A549 (cell line): ENCODE measurements at regions not wholly inside any gene's neighbourhood (a gene's known extent, or its start where the extent isn't known, plus 50 kb on each side); places are given as distances from the start of the nearest gene placed in this dataset.

Source experiments
- ATAC-seq, 2 experiments: fragments of 200-7000 bp in 1 of 2; fragments of >200 bp in 1 of 2; cut with Nextera tagmentation in 1 of 2; cut with Tn5 transposase in 1 of 2; 3 replicates each; pipeline versions ENCODE4 v1.8.0 to v1.9.1; 2018 to 2020; ENCODE audit warnings: mild to moderate bottlenecking in 1 of 2, moderate library complexity in 1 of 2
- CTCF ChIA-PET: fragments of 300-600 bp; sonication (Branson Sonifier 250); formaldehyde crosslinking; extraction: SDS; loops from one replicate; lab custom pipeline; 2021; ENCODE audit warnings: antibody characterized with exemption, inconsistent platforms; lab: Yijun Ruan, JAX
- POLR2A ChIA-PET: fragments of 350-600 bp; formaldehyde crosslinking; extraction: SDS; loops from one replicate; lab custom pipeline; 2021; ENCODE audit warnings: antibody characterized with exemption, inconsistent platforms; lab: Yijun Ruan, JAX
- DNase-seq, 2 experiments: peaks; one replicate each; pipeline versions ENCODE4 v3.0.0 to v3.0.0-alpha.2; 2011 to 2016; ENCODE audit warnings: low read depth in 1 of 2, low spot score in 1 of 2
- FAIRE-seq: peaks from 2 replicates; lab custom pipeline; 2011; peaks lifted over from hg19 to GRCh38; lab: Jason Lieb, UNC
- H3K27ac ChIP-seq, 2 experiments: fragments of >200 bp; sonication (Bioruptor Twin); formaldehyde crosslinking; 3 replicates each; pipeline ENCODE4 v1.5.1; 2016 to 2017
- H3K4me1 ChIP-seq: fragments of >200 bp; sonication (Bioruptor Twin); formaldehyde crosslinking; 3 replicates; pipeline ENCODE4 v1.6.1; 2016
- H3K4me2 ChIP-seq: fragments of >200 bp; sonication (Bioruptor Twin); formaldehyde crosslinking; 3 replicates; pipeline ENCODE4 v1.6.1; 2016
- H3K4me3 ChIP-seq: fragments of >200 bp; sonication (Bioruptor Twin); formaldehyde crosslinking; 3 replicates; pipeline ENCODE4 v1.5.1; 2016
- H3K9me3 ChIP-seq: fragments of >200 bp; sonication (Bioruptor Twin); formaldehyde crosslinking; 3 replicates; pipeline ENCODE4 v1.6.1; 2016
- ATOH8 ChIP-seq: fragments of 250-450 bp; sonication (Bioruptor Pico); IDR thresholded peaks from 2 replicates; pipeline ENCODE4 v1.5.0; 2020; ENCODE audit warnings: low read depth, mild to moderate bottlenecking, moderate library complexity
- BCL3 ChIP-seq: fragments of >200 bp; sonication (Bioruptor Twin); formaldehyde crosslinking; IDR thresholded peaks from 3 replicates; pipeline ENCODE4 v1.6.1; 2016
- CBX2 ChIP-seq: fragments of 200-600 bp; sonication (generic); IDR thresholded peaks from 2 replicates; pipeline ENCODE4 v1.6.1; 2016; ENCODE audit warnings: low read depth, mild to moderate bottlenecking, borderline replicate concordance
- CBX8 ChIP-seq: fragments of 200-600 bp; sonication (generic); IDR thresholded peaks from 2 replicates; pipeline ENCODE4 v1.6.1; 2016
- CHD2 ChIP-seq: fragments of 150-350 bp; IDR thresholded peaks from 2 replicates; pipeline ENCODE4 v1.6.1; 2014; ENCODE audit warnings: low read length; ENCODE audit not compliant: partially characterized antibody
- CHD4 ChIP-seq: fragments of 200-600 bp; sonication (generic); IDR thresholded peaks from 2 replicates; pipeline ENCODE4 v1.6.1; 2016; ENCODE audit warnings: antibody characterized with exemption, mild to moderate bottlenecking, borderline replicate concordance
- EHF ChIP-seq: fragments of 250-450 bp; sonication (Bioruptor Pico); IDR thresholded peaks from 2 replicates; pipeline ENCODE4 v1.5.0; 2020; ENCODE audit warnings: mild to moderate bottlenecking
- EP300 ChIP-seq, 2 experiments: fragments of >200 bp; sonication (Bioruptor Twin); formaldehyde crosslinking; IDR thresholded peaks; 2 replicates in 1 of 2; 3 replicates in 1 of 2; pipeline ENCODE4 v1.6.1; 2016 to 2017
- ESRRA ChIP-seq: fragments of 150-350 bp; IDR thresholded peaks from 2 replicates; pipeline ENCODE4 v1.6.1; 2014; ENCODE audit warnings: mild to moderate bottlenecking, low read length, borderline replicate concordance
- FOSB ChIP-seq: fragments of 250-450 bp; sonication (Bioruptor Pico); IDR thresholded peaks from 2 replicates; pipeline ENCODE4 v1.5.0; 2020; ENCODE audit warnings: mild to moderate bottlenecking, moderate library complexity
- FOSL2 ChIP-seq, 2 experiments: fragments of 450-650 bp in 1 of 2; fragments of >200 bp in 1 of 2; sonication (Bioruptor Twin) in 1 of 2; formaldehyde crosslinking; IDR thresholded peaks; 2 replicates each; pipeline versions ENCODE4 v1.5.0 to v1.6.1; 2016 to 2020; ENCODE audit warnings: mild to moderate bottlenecking in 1 of 2, moderate library complexity in 1 of 2
- HDAC2 ChIP-seq: fragments of 200-600 bp; sonication (generic); IDR thresholded peaks from 2 replicates; pipeline ENCODE4 v1.6.1; 2016
- HEYL ChIP-seq: fragments of 250-450 bp; sonication (Bioruptor Pico); IDR thresholded peaks from 2 replicates; pipeline ENCODE4 v1.8.0; 2021; ENCODE audit warnings: mild to moderate bottlenecking, moderate library complexity
- HOXB13 ChIP-seq: fragments of 250-450 bp; sonication (Bioruptor Pico); IDR thresholded peaks from 2 replicates; pipeline ENCODE4 v1.5.0; 2020; ENCODE audit warnings: low read depth, mild to moderate bottlenecking, moderate library complexity
- KDM5A ChIP-seq: fragments of 200-600 bp; sonication (generic); IDR thresholded peaks from 2 replicates; pipeline ENCODE4 v1.6.1; 2016; ENCODE audit warnings: antibody characterized with exemption, mild to moderate bottlenecking
- MAX ChIP-seq: IDR thresholded peaks from 2 replicates; pipeline ENCODE4 v1.6.1; 2012
- MYC ChIP-seq: IDR thresholded peaks from 2 replicates; pipeline ENCODE4 v1.6.1; 2012; ENCODE audit warnings: mild to moderate bottlenecking, inconsistent platforms, low read length, improper control_type of control experiment, borderline replicate concordance
- NFE2L2 ChIP-seq: fragments of 150-350 bp; conservative IDR thresholded peaks from 2 replicates; pipeline ENCODE4 v1.6.1; 2014; ENCODE audit warnings: low read length
- NPAS2 ChIP-seq: fragments of 250-450 bp; sonication (Bioruptor Pico); IDR thresholded peaks from 2 replicates; pipeline ENCODE4 v1.8.0; 2022; ENCODE audit warnings: mild to moderate bottlenecking, moderate library complexity, borderline replicate concordance
- NR3C1 ChIP-seq: fragments of >200 bp; sonication (Bioruptor Twin); formaldehyde crosslinking; IDR thresholded peaks from 3 replicates; pipeline ENCODE4 v1.6.1; 2017
- RAD21 ChIP-seq, 2 experiments: fragments of >200 bp in 1 of 2; sonication (Bioruptor Twin) in 1 of 2; formaldehyde crosslinking in 1 of 2; IDR thresholded peaks in 1 of 2; conservative IDR thresholded peaks in 1 of 2; 2 replicates in 1 of 2; 3 replicates in 1 of 2; pipeline ENCODE4 v1.6.1; 2012 to 2018; ENCODE audit warnings: inconsistent platforms in 1 of 2
- RARB ChIP-seq: fragments of 250-450 bp; sonication (Bioruptor Pico); IDR thresholded peaks from 2 replicates; pipeline ENCODE4 v1.8.0; 2021; ENCODE audit warnings: mild to moderate bottlenecking, moderate library complexity
- RFX5 ChIP-seq: fragments of 450-650 bp; IDR thresholded peaks from 2 replicates; pipeline ENCODE4 v1.7.1; 2014; ENCODE audit warnings: antibody characterized with exemption, mild to moderate bottlenecking, moderate library complexity
- RNF2 ChIP-seq: fragments of 200-600 bp; sonication (generic); IDR thresholded peaks from 2 replicates; pipeline ENCODE4 v1.6.1; 2016; ENCODE audit warnings: low read depth, mild to moderate bottlenecking, antibody characterized with exemption, moderate library complexity, borderline replicate concordance
- TFCP2L1 ChIP-seq: fragments of 250-450 bp; sonication (Bioruptor Pico); IDR thresholded peaks from 2 replicates; pipeline ENCODE4 v1.5.0; 2021; ENCODE audit warnings: mild to moderate bottlenecking
- TP53 ChIP-seq: fragments of 250-450 bp; sonication (Bioruptor Pico); IDR thresholded peaks from 2 replicates; pipeline ENCODE4 v1.5.0; 2021; ENCODE audit warnings: mild to moderate bottlenecking, moderate library complexity
- ZC3H11A ChIP-seq: fragments of 450-650 bp; IDR thresholded peaks from 2 replicates; pipeline ENCODE4 v1.6.1; 2014; ENCODE audit warnings: antibody characterized with exemption, mild to moderate bottlenecking
- ZSCAN20 ChIP-seq: fragments of 250-450 bp; sonication (Bioruptor Pico); IDR thresholded peaks from 2 replicates; pipeline ENCODE4 v1.8.0; 2022; ENCODE audit warnings: mild to moderate bottlenecking, moderate library complexity
- WGBS: methylation state at CpG from one replicate; pipeline ENCODE4 v1.1.6; 2017; ENCODE audit errors: missing lambda C conversion rate; 5-methylcytosine and 5-hydroxymethylcytosine counted together
- TF ChIP-seq, protein P1 (sequence below): IDR thresholded peaks from 2 replicates; pipeline ENCODE4 v1.6.1; 2012; ENCODE audit warnings: low read depth, borderline replicate concordance
- TF ChIP-seq, protein P2 (sequence below): fragments of >200 bp; sonication (Bioruptor Twin); formaldehyde crosslinking; IDR thresholded peaks from 2 replicates; pipeline ENCODE4 v1.6.1; 2016
- TF ChIP-seq, protein P3 (sequence below): fragments of >200 bp; sonication (Bioruptor Twin); formaldehyde crosslinking; IDR thresholded peaks from 3 replicates; pipeline ENCODE4 v1.5.1; 2016

GRCh38 chr11:101812546-101812945 lies 102.3 kb upstream of the CEP126 start (continued):
- TF ChIP-seq BCL3, result no peak
- TF ChIP-seq KDM5A, result no peak
- TF ChIP-seq CBX2, result no peak
- TF ChIP-seq, all 56 proteins: peak for 0

DNA sequence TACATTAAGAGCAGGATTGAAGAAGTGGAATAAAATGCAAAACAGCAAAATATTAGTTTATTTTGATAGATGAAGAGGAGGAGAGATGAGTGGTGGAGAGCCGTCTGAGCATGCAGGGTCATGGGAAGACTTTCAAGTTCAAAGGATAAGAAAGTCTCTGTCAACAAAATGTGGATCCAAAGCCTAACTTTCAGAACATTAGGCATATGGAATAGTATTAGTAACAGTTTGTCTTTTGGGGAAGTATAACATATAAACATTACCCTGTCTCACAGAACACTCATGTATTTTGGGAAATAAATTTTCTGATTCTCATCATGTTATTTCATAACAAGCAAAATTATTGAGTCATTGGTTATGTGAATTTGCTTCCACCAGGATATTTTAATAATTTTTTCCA lies 104.3 kb upstream of the CEP126 start:
- H3K4me3 ChIP-seq, result no peak overlapping the region
- ATAC-seq, result no peak
- no peak for FAIRE-seq
- H3K27ac ChIP-seq, result no peak overlapping the region
- TF ChIP-seq RNF2, result no peak
- no peak for TF ChIP-seq MAX
- no peak for TF ChIP-seq FOSB (CRISPR knock-in tag)
- no peak for TF ChIP-seq TP53 (CRISPR knock-in tag)
- TF ChIP-seq, protein P1, sequence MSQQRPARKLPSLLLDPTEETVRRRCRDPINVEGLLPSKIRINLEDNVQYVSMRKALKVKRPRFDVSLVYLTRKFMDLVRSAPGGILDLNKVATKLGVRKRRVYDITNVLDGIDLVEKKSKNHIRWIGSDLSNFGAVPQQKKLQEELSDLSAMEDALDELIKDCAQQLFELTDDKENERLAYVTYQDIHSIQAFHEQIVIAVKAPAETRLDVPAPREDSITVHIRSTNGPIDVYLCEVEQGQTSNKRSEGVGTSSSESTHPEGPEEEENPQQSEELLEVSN, result no peak
- TF ChIP-seq NFE2L2, result no peak
- TF ChIP-seq, protein P2, sequence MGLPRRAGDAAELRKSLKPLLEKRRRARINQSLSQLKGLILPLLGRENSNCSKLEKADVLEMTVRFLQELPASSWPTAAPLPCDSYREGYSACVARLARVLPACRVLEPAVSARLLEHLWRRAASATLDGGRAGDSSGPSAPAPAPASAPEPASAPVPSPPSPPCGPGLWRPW, result no peak
- TF ChIP-seq CHD2, result no peak
- no peak for TF ChIP-seq NR3C1
- no peak for TF ChIP-seq CBX8
- TF ChIP-seq EP300 (IDR thresholded peaks at IDR 0.05), result no peak
- TF ChIP-seq ESRRA, result no peak
- TF ChIP-seq TFCP2L1 (CRISPR knock-in tag), result no peak
- no peak for TF ChIP-seq HDAC2
- H3K9me3 ChIP-seq, result no peaks in the 10 kb centered on the region
- no peaks in the 10 kb centered on the region for H3K4me1 ChIP-seq
- POLR2A ChIA-PET, result no interaction called here
- CTCF ChIA-PET, result no interaction called here
- H3K4me2 ChIP-seq, result no peak overlapping the region
- no peak for DNase-seq
- 79% methylated on average over 1 of the region's 1 CpG for WGBS

GRCh38 chr11:101807531-101807930 lies 107.3 kb upstream of the CEP126 start:
- no peak for ATAC-seq
- Histone ChIP-seq H3K4me2 (no peak overlapping the region), H3K9me3 (no peaks in the 10 kb centered on the region), H3K27ac (no peak overlapping the region), H3K4me1 (no peaks in the 10 kb centered on the region), H3K4me3 (no peak overlapping the region)
- POLR2A ChIA-PET, result no interaction called here
- WGBS, result 20% methylated on average over 2 of the region's 2 CpGs
- CTCF ChIA-PET, result no interaction called here
- FAIRE-seq, result no peak
- no peak for TF ChIP-seq NFE2L2
- no peak for TF ChIP-seq HOXB13
- no peak for TF ChIP-seq CHD2
- TF ChIP-seq EP300 (IDR thresholded peaks at IDR 0.05), result no peak
- no peak for TF ChIP-seq ZSCAN20
- TF ChIP-seq EHF (CRISPR knock-in tag), result no peak
- no peak for DNase-seq

- no peak overlapping the region for H3K4me3 ChIP-seq
- ChIA-PET CTCF (no interaction called here), POLR2A (no interaction called here)
- no peak overlapping the region for H3K4me2 ChIP-seq
- H3K4me1 ChIP-seq, result no peaks in the 10 kb centered on the region
- ATAC-seq (no peak), FAIRE-seq (no peak), DNase-seq (no peak)
- H3K27ac ChIP-seq, result no peak overlapping the region
- 48% methylated on average over 2 of the region's 2 CpGs for WGBS
- no peaks in the 10 kb centered on the region for H3K9me3 ChIP-seq
- TF ChIP-seq RFX5, result no peak
- no peak for TF ChIP-seq RARB
- no peak for TF ChIP-seq CHD4
- TF ChIP-seq CBX8, result no peak
- TF ChIP-seq ATOH8 (CRISPR knock-in tag), result no peak
- no peak for TF ChIP-seq MYC
- no peak for TF ChIP-seq HEYL (CRISPR knock-in tag)
- TF ChIP-seq RAD21 (conservative IDR thresholded peaks at IDR 0.05 in 1 of 2, IDR thresholded peaks at IDR 0.05 in 1 of 2), result no peak
- TF ChIP-seq ZSCAN20, result no peak
- TF ChIP-seq NPAS2, result no peak
- TF ChIP-seq HDAC2, result no peak
- TF ChIP-seq, protein P3, sequence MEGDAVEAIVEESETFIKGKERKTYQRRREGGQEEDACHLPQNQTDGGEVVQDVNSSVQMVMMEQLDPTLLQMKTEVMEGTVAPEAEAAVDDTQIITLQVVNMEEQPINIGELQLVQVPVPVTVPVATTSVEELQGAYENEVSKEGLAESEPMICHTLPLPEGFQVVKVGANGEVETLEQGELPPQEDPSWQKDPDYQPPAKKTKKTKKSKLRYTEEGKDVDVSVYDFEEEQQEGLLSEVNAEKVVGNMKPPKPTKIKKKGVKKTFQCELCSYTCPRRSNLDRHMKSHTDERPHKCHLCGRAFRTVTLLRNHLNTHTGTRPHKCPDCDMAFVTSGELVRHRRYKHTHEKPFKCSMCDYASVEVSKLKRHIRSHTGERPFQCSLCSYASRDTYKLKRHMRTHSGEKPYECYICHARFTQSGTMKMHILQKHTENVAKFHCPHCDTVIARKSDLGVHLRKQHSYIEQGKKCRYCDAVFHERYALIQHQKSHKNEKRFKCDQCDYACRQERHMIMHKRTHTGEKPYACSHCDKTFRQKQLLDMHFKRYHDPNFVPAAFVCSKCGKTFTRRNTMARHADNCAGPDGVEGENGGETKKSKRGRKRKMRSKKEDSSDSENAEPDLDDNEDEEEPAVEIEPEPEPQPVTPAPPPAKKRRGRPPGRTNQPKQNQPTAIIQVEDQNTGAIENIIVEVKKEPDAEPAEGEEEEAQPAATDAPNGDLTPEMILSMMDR, result no peak
- TF ChIP-seq TFCP2L1 (CRISPR knock-in tag), result no peak
- no peak for TF ChIP-seq ZC3H11A
- no peak for TF ChIP-seq FOSL2 (IDR thresholded peaks at IDR 0.05)
- TF ChIP-seq FOSL2 (CRISPR knock-in tag; IDR thresholded peaks at IDR 0.05), result no peak
Observed at GRCh38 chr11:101803651-101804050, 111.2 kb upstream of the CEP126 start.
